ENCODE measurements at regions not wholly inside any gene's neighbourhood (a gene's known extent, or its start where the extent isn't known, plus 50 kb on each side); places are given as distances from the start of the nearest gene placed in this dataset.

DNA sequence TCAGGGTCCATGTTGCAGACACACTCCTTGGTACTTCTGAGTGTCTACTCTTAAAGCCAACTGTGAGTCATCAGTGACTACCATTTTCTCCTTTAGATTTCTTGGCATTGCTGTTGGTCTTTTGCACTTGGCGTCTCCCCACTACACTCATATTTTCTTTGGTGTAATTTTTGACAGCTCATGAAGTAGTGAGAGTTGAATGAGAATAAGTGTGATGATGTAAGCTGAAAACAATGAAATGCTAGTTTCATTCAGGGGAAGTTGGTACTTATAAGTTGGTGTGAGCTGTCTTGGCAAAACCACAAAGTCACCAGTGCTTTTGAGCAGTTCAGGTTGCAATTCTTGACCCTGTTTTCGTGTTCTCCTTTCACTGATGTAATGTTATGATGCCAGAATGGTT is 142.9 kb upstream of the ARX start:
- no peak overlapping the region for H3K27ac ChIP-seq
- H3K9me3 ChIP-seq, result no peaks in the 10 kb centered on the region
- intact Hi-C loops (cut with DNase I; ENCODE audit: low total_unique reads), result no loop called here
- H3K4me1 ChIP-seq, result no peaks in the 10 kb centered on the region
- H3K27me3 ChIP-seq, result peaks cover 0 to 13% of the 10 kb centered on the region in 2 donors
- H3K4me3 ChIP-seq, result no peak overlapping the region
- no peak for DNase-seq (ENCODE audit: low spot score in 2 of 2)
- H3K36me3 ChIP-seq, result no peaks in the 10 kb centered on the region
- TF ChIP-seq, protein P1, sequence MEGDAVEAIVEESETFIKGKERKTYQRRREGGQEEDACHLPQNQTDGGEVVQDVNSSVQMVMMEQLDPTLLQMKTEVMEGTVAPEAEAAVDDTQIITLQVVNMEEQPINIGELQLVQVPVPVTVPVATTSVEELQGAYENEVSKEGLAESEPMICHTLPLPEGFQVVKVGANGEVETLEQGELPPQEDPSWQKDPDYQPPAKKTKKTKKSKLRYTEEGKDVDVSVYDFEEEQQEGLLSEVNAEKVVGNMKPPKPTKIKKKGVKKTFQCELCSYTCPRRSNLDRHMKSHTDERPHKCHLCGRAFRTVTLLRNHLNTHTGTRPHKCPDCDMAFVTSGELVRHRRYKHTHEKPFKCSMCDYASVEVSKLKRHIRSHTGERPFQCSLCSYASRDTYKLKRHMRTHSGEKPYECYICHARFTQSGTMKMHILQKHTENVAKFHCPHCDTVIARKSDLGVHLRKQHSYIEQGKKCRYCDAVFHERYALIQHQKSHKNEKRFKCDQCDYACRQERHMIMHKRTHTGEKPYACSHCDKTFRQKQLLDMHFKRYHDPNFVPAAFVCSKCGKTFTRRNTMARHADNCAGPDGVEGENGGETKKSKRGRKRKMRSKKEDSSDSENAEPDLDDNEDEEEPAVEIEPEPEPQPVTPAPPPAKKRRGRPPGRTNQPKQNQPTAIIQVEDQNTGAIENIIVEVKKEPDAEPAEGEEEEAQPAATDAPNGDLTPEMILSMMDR (IDR thresholded peaks at IDR 0.05), result no peak
- no peak for TF ChIP-seq POLR2AphosphoS5 (IDR thresholded peaks at IDR 0.05)
- no peak for TF ChIP-seq POLR2A (IDR thresholded peaks at IDR 0.05)

DNA sequence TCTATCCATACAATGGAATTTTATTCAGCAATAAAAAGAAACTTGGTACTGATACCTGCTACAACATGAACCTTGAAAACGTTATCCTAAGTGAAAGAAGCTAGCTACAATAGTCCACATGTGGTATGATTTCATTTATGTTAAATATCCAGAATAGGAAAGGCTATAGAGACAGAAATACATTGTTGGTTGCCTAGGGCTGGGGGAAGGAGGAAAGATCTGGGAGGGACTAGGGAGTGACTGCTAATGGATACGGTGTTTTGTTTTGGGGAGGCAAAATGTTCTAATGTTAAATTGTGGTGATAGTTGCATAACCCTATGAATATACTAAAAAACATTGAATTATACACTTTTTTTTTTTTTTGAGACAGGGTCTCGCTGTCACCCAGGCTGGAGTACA is 141.1 kb upstream of the ARX start:
- DNase-seq (ENCODE audit: low spot score in 2 of 2), result no peak
- intact Hi-C loops (cut with DNase I; ENCODE audit: low total_unique reads), result no loop called here
- Histone ChIP-seq H3K36me3 (no peaks in the 10 kb centered on the region), H3K4me3 (no peak overlapping the region), H3K27ac (no peak overlapping the region), H3K9me3 (no peaks in the 10 kb centered on the region), H3K27me3 (peaks cover 0 to 12% of the 10 kb centered on the region in 2 donors), H3K4me1 (no peaks in the 10 kb centered on the region)
- no peak for TF ChIP-seq POLR2A (IDR thresholded peaks at IDR 0.05)
- TF ChIP-seq, protein P1 (IDR thresholded peaks at IDR 0.05), result no peak
- TF ChIP-seq POLR2AphosphoS5 (IDR thresholded peaks at IDR 0.05), result no peak

DNA sequence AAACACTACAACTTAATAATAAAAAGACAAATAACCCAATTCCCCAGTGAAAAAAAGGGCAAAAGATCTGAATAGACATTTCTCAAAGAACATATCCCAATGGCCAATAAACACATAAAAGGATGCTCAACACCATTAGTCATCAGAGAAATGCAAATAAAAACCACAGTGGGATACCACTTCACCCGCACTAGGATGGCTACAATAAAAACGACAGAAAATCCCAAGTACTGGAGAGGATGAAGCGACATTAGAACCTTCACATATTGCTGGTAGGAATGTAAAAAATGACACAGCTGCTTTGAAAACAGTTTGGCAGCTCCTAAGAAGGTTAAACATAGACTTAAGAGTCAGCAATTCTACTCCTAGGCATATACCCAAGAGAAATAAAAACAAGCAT is 140.6 kb upstream of the ARX start:
- DNase-seq (ENCODE audit: low spot score in 2 of 2), result no peak
- Histone ChIP-seq H3K9me3 (no peaks in the 10 kb centered on the region), H3K36me3 (no peaks in the 10 kb centered on the region), H3K27ac (no peak overlapping the region), H3K4me3 (no peak overlapping the region), H3K4me1 (no peaks in the 10 kb centered on the region), H3K27me3 (peaks cover 0 to 16% of the 10 kb centered on the region in 2 donors)
- TF ChIP-seq POLR2AphosphoS5 (IDR thresholded peaks at IDR 0.05) (no peak), POLR2A (IDR thresholded peaks at IDR 0.05) (no peak)
- TF ChIP-seq, protein P1 (IDR thresholded peaks at IDR 0.05), result no peak
- intact Hi-C loops (cut with DNase I; ENCODE audit: low total_unique reads), result no loop called here

DNA sequence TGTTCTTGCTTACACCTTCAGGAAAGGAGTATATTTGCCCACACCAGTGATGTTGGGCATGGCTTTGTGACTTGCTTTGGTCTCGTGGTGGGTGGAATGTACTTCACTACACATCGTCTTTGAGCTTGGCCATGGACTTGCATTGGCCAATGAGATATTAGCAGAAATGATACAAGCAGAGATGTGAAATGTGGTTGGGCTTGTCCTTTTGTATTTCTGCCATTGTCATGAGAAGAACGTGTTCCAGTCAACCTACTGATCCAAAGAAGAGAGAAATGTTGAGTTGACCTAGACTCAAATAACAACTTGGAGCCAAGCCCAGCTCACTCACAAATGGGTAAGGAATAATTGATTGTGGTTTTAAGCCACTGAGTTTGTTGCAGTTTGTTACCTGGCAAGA is 138.4 kb upstream of the ARX start:
- H3K36me3 ChIP-seq, result no peaks in the 10 kb centered on the region
- H3K4me3 ChIP-seq, result no peak overlapping the region
- no peaks in the 10 kb centered on the region for H3K9me3 ChIP-seq
- H3K27me3 ChIP-seq, result peaks cover 0 to 25% of the 10 kb centered on the region in 2 donors
- no peak for DNase-seq (ENCODE audit: low spot score in 2 of 2)
- no peak overlapping the region for H3K27ac ChIP-seq
- no peaks in the 10 kb centered on the region for H3K4me1 ChIP-seq
- intact Hi-C loops (cut with DNase I; ENCODE audit: low total_unique reads), result no loop called here
- TF ChIP-seq, protein P1 (IDR thresholded peaks at IDR 0.05), result no peak

DNA sequence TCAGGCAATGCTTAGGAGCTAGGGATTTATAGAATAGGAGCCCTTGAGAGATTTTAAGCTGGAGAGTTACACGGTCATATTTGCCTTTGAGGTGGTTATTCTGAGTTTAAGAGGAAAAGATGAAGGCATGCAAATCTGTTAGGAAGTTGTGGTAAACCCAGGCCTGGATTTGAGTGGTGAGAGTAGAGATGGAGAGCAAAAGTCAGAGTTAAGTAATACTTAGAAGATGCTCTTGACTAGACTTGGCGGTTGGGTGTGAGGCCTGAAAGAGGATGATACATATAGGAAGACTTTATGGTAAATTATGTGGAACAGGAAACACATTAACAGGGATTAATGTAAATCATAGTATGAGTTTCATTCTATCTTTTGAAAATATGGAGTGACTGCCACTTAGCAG is 136.0 kb upstream of the ARX start:
- no peak overlapping the region for H3K27ac ChIP-seq
- no peaks in the 10 kb centered on the region for H3K4me1 ChIP-seq
- H3K36me3 ChIP-seq, result no peaks in the 10 kb centered on the region
- DNase-seq (ENCODE audit: low spot score in 2 of 2), result no peak
- no peak overlapping the region for H3K4me3 ChIP-seq
- TF ChIP-seq, protein P1 (IDR thresholded peaks at IDR 0.05), result no peak
- TF ChIP-seq POLR2AphosphoS5 (IDR thresholded peaks at IDR 0.05), result no peak
- no peak for TF ChIP-seq POLR2A (IDR thresholded peaks at IDR 0.05)
- intact Hi-C loops (cut with DNase I; ENCODE audit: low total_unique reads), result no loop called here
- no peaks in the 10 kb centered on the region for H3K9me3 ChIP-seq
- peaks cover 0 to 13% of the 10 kb centered on the region in 2 donors for H3K27me3 ChIP-seq

Data from breast epithelium (tissue), 4 donors.